OCI-LY1 (cell line): ENCODE measurements at regions not wholly inside any gene's neighbourhood (a gene's known extent, or its start where the extent isn't known, plus 50 kb on each side); places are given as distances from the start of the nearest gene placed in this dataset.

ENCODE experiments used
- H2AFZ ChIP-seq: fragments of 200-600 bp; sonication (generic), shearing (Covaris generic); 2 replicates; pipeline ENCODE4 v1.6.0; 2014; ENCODE audit warnings: antibody characterized with exemption, mild to moderate bottlenecking, low read length
- H3F3A ChIP-seq: fragments of 200-600 bp; sonication (generic), shearing (Covaris generic); 2 replicates; pipeline ENCODE4 v1.6.0; 2014; ENCODE audit warnings: mild to moderate bottlenecking, antibody characterized with exemption, low read length, moderate library complexity; ENCODE audit not compliant: insufficient read depth
- H3K27ac ChIP-seq: fragments of 200-600 bp; sonication (generic); 2 replicates; pipeline ENCODE4 v1.5.1; 2014; ENCODE audit warnings: low read length, mixed run types, mild to moderate bottlenecking, low read depth; ENCODE audit not compliant: poor library complexity, severe bottlenecking
- H3K27me3 ChIP-seq: fragments of 200-600 bp; sonication (generic); 2 replicates; pipeline ENCODE4 v1.6.0; 2014; ENCODE audit warnings: antibody characterized with exemption, mild to moderate bottlenecking, low read length, moderate library complexity; ENCODE audit not compliant: insufficient read depth
- H3K36me3 ChIP-seq: fragments of 200-600 bp; sonication (generic); 2 replicates; pipeline ENCODE4 v1.6.1; 2014; ENCODE audit warnings: mild to moderate bottlenecking, antibody characterized with exemption, low read length, moderate library complexity, mixed read lengths; ENCODE audit not compliant: insufficient read depth
- H3K4me1 ChIP-seq: fragments of 200-600 bp; sonication (generic); 2 replicates; pipeline ENCODE4 v1.5.1; 2014; ENCODE audit warnings: mild to moderate bottlenecking, low read length, moderate library complexity; ENCODE audit not compliant: insufficient read depth, severe bottlenecking
- H3K4me2 ChIP-seq: fragments of 200-600 bp; sonication (generic), shearing (Covaris generic); 2 replicates; pipeline ENCODE4 v1.6.1; 2014; ENCODE audit warnings: low read length
- H3K4me3 ChIP-seq: fragments of 200-600 bp; sonication (generic); 2 replicates; pipeline ENCODE4 v1.5.1; 2014; ENCODE audit warnings: low read length, low read depth, mild to moderate bottlenecking, mixed read lengths; ENCODE audit not compliant: poor library complexity, severe bottlenecking
- H3K79me2 ChIP-seq: fragments of 200-600 bp; shearing (Covaris generic); 2 replicates; pipeline ENCODE4 v1.6.1; 2016; ENCODE audit warnings: mixed run types, low read length, mixed read lengths; ENCODE audit not compliant: insufficient read depth
- H3K9ac ChIP-seq: fragments of 200-600 bp; sonication (generic), shearing (Covaris generic); 2 replicates; pipeline ENCODE4 v1.6.1; 2014; ENCODE audit warnings: mild to moderate bottlenecking, low read length, mixed read lengths
- H3K9me2 ChIP-seq: fragments of 200-600 bp; sonication (generic), shearing (Covaris generic); 2 replicates; pipeline ENCODE4 v1.6.1; 2014; ENCODE audit warnings: low read depth, mild to moderate bottlenecking, low read length, mixed read lengths
- H3K9me3 ChIP-seq: fragments of 200-600 bp; shearing (Covaris generic); 2 replicates; pipeline ENCODE4 v1.6.1; 2014; ENCODE audit warnings: low read length, mixed read lengths
- H4K20me1 ChIP-seq: fragments of 200-600 bp; sonication (generic), shearing (Covaris generic); 2 replicates; pipeline ENCODE4 v1.6.0; 2016; ENCODE audit warnings: mild to moderate bottlenecking, low read length; ENCODE audit not compliant: insufficient read depth
- CTCF ChIP-seq: fragments of 200-600 bp; sonication (generic), shearing (Covaris generic); IDR thresholded peaks from 2 replicates; pipeline ENCODE4 v1.5.1; 2017; ENCODE audit warnings: mild to moderate bottlenecking, antibody characterized with exemption, low read length, moderate library complexity, mixed read lengths
- EZH2 ChIP-seq: fragments of 200-600 bp; sonication (generic), shearing (Covaris generic); IDR thresholded peaks from 2 replicates; pipeline ENCODE4 v1.8.0; 2017; ENCODE audit warnings: borderline replicate concordance, mixed run types, mild to moderate bottlenecking, antibody characterized with exemption, low read length, moderate library complexity, mixed read lengths

- Histone ChIP-seq H3K9me2 (no peaks in the 10 kb centered on the region), H3K4me3 (no peak overlapping the region), H3K9me3 (no peaks in the 10 kb centered on the region), H3K4me1 (no peaks in the 10 kb centered on the region), H3K9ac (no peak overlapping the region), H4K20me1 (no peaks in the 10 kb centered on the region), H3K27me3 (no peaks in the 10 kb centered on the region), H2AFZ (no peak overlapping the region), H3K4me2 (no peak overlapping the region), H3F3A (no peaks in the 10 kb centered on the region), H3K79me2 (no peaks in the 10 kb centered on the region), H3K27ac (no peak overlapping the region), H3K36me3 (no peaks in the 10 kb centered on the region)
- TF ChIP-seq CTCF (no peak), EZH2 (no peak)
Observed at GRCh38 chr4:135372131-135372530, 1170.5 kb upstream of the PABPC4L start.

DNA sequence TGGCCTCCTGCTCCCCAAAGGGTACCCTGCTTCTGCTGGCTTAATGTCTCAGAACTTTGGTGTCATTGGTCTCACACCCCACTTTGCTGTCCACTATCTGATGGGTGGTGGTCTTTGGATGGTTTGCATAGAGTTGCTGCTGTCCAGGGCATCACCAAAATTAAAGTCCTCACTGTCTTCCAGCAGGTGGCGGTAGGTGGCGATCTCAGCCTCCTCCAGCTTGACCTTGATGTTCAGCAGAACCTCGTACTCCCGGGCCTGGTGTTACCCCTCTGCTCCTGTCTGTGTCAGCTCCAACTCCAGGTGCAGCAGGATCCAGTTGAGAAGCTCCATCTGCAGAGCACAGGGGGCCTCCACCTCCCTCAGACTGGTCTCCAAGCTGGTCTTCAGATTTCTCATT is 1169.5 kb upstream of the PABPC4L start:
- Histone ChIP-seq H3K27me3 (no peaks in the 10 kb centered on the region), H3K27ac (no peak overlapping the region), H3K9ac (no peak overlapping the region), H3K4me1 (no peaks in the 10 kb centered on the region), H2AFZ (no peak overlapping the region), H3K4me3 (no peak overlapping the region), H3K9me3 (no peaks in the 10 kb centered on the region), H3F3A (no peaks in the 10 kb centered on the region), H3K79me2 (no peaks in the 10 kb centered on the region), H3K9me2 (no peaks in the 10 kb centered on the region), H3K4me2 (no peak overlapping the region), H3K36me3 (no peaks in the 10 kb centered on the region), H4K20me1 (no peaks in the 10 kb centered on the region)
- TF ChIP-seq EZH2 (no peak), CTCF (peak; percentile 52; the same call in 1 of the 2 replicates)

DNA sequence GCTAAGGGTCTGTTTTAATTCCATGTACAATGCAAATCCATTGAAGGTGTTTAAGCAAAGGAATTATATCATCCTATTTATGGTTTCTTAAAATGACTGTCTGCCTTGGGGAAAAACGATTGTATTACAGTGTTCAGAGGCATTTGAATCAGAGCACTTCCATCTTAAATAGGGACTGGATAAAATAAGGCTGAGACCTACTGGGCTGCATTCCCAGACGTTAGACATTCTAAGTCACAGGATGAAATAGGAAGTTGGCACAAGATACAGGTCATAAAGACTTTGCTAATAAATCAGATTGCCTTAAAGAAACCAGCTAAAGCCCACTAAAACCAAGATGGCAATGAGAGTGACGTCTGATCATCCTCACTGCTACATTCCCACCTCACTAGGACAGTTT is 1167.2 kb upstream of the PABPC4L start:
- TF ChIP-seq CTCF: no peak
- no peak for TF ChIP-seq EZH2
- Histone ChIP-seq H3K4me3 (no peak overlapping the region), H3K36me3 (no peaks in the 10 kb centered on the region), H4K20me1 (no peaks in the 10 kb centered on the region), H3K4me2 (no peak overlapping the region), H3K9me2 (no peaks in the 10 kb centered on the region), H3F3A (no peaks in the 10 kb centered on the region), H3K4me1 (no peaks in the 10 kb centered on the region), H2AFZ (no peak overlapping the region), H3K27me3 (no peaks in the 10 kb centered on the region), H3K9ac (no peak overlapping the region), H3K79me2 (no peaks in the 10 kb centered on the region), H3K27ac (no peak overlapping the region), H3K9me3 (no peaks in the 10 kb centered on the region)
